SH-SY5Y (cell line): ENCODE measurements at regions not wholly inside any gene's neighbourhood (a gene's known extent, or its start where the extent isn't known, plus 50 kb on each side); places are given as distances from the start of the nearest gene placed in this dataset.

Experiments used
- GATA2 ChIP-seq: IDR thresholded peaks from 2 replicates; pipeline ENCODE4 v1.6.1; 2011; ENCODE audit warnings: mild to moderate bottlenecking, low read depth, low read length
- GATA3 ChIP-seq: IDR thresholded peaks from 2 replicates; pipeline ENCODE4 v1.6.1; 2011; ENCODE audit warnings: low read depth, mild to moderate bottlenecking, low read length, moderate library complexity

DNA sequence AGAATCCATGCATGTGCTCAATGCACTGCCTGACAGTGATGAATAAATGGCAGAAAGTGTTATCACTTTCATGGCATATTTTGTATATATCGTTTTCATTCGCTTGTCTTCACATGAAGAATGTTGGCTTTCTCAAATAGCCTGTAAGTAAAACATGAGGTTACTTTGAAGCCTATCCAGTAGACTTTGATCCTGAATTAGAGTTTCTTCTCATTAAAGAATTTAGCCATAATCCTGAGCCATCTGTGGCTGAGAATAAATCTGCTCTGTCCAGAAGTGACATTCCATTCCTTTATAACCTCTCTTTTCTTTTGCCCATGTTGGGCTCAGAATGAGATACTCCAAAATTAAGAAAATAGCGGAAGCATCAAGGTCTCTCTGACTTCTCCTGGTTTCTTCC, 1071.7 kb upstream of the TENM4 start:
- no peak for TF ChIP-seq GATA3
- TF ChIP-seq GATA2, result no peak
